Choroid plexus epithelial cell (primary cell): ENCODE measurements at regions not wholly inside any gene's neighbourhood (a gene's known extent, or its start where the extent isn't known, plus 50 kb on each side); places are given as distances from the start of the nearest gene placed in this dataset.

ENCODE experiments used
- DNase-seq: peaks from one replicate; pipeline ENCODE4 v3.0.0-alpha.2; 2010; ENCODE audit warnings: low read depth
- H3K4me3 ChIP-seq: 2 replicates; pipeline ENCODE4 v1.5.1; 2011; ENCODE audit warnings: low read depth, mild to moderate bottlenecking, control low read depth, low read length, moderate library complexity
- TF ChIP-seq, protein P1 (sequence below): conservative IDR thresholded peaks from 2 replicates; pipeline ENCODE4 v1.5.1; 2011; ENCODE audit warnings: low read depth, mild to moderate bottlenecking, control low read depth, inconsistent platforms, low read length, moderate library complexity

DNA sequence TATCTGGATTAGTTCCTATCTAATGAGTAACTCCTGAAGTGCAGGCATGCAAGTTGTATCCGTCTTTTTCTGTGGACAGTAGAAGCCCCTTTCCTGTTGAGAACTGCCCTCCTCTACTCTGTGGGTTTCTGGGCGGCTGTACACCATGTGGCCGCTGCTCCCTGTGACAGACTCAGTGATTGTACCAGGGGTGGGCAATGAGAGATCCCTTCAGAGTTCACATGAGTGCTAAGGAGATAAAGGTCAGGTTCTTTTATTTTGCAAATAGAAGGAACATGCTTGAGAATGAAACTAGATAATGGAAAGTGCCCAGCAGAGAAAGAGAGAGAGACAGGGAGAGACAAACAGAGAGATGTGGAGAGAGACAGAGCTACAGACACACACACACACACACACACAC is 76.4 kb upstream of the TAPT1 start:
- no peak overlapping the region for H3K4me3 ChIP-seq
- no peak for DNase-seq
- TF ChIP-seq, protein P1, sequence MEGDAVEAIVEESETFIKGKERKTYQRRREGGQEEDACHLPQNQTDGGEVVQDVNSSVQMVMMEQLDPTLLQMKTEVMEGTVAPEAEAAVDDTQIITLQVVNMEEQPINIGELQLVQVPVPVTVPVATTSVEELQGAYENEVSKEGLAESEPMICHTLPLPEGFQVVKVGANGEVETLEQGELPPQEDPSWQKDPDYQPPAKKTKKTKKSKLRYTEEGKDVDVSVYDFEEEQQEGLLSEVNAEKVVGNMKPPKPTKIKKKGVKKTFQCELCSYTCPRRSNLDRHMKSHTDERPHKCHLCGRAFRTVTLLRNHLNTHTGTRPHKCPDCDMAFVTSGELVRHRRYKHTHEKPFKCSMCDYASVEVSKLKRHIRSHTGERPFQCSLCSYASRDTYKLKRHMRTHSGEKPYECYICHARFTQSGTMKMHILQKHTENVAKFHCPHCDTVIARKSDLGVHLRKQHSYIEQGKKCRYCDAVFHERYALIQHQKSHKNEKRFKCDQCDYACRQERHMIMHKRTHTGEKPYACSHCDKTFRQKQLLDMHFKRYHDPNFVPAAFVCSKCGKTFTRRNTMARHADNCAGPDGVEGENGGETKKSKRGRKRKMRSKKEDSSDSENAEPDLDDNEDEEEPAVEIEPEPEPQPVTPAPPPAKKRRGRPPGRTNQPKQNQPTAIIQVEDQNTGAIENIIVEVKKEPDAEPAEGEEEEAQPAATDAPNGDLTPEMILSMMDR, result no peak

DNA sequence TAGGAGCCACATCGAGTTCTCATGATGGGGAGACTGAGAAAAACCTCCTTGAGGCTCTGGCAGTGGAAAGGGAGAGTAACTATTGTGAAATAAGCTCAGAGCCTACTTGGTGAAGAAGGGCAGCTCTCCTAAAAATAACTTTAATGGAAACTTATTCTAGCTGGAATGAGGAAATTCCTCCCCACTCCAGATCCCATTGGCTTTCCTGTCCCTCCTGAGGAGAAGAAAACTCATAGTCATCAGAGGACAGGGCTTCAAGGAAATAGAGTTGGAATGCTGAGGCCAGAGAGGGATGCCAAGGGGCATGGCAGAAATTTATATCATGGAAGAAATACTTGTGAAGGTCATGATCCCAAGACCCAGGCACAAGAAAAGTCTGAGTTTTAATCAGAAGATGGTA is 70.7 kb upstream of the TAPT1 start:
- no peak overlapping the region for H3K4me3 ChIP-seq
- DNase-seq, result no peak
- TF ChIP-seq, protein P1, result no peak

DNA sequence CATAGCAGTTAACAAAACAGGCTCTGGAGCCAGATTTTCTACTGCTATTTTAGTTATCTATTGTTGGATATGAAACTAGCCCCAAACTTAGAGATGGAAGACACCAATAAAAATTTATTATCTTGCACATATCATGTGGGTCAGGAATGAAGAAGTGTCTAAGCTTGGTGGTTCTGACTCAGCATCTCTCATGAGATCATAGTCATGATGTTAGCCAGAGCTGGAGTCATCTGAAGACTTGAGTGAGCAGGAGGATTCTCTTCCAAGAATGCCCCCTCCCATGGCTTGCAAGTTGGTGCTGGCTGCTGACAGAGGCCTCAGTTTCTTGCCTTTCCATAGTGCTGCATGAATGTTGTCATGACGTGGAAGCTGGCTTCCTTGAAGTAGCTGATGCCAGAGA is 68.2 kb upstream of the TAPT1 start:
- TF ChIP-seq, protein P1, result no peak
- DNase-seq, result peak; percentile 36
- H3K4me3 ChIP-seq, result no peak overlapping the region

DNA sequence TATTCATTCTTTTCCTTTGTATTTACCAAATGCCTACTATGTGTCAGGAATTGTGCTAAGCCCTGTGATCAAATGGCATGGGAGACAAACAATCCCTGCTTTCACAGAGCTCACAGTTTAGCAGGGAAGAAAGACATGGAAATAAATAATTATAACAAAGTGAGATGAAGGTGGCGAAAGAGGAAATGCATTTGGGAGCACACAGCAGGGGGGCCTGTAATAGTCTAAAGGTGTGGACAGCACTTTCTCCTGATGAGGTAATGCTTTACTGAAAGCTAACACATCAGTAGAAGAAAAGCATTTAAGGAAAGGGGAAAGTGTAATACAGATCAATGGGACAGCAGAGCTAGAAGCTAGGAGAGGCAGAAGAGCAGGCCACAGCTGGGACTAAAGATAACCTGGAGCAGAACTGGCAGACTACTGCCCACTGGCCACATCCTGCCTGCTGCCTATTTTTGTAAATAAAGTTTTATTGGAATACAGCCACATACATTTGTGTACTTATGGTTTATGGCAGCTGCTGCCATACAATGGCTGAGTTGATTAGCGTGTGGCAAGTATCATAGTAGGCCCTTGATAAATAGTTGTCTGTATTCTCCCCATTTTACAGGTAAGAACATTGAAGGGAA is 67.1 kb upstream of the TAPT1 start:
- TF ChIP-seq, protein P1, result no peak
- H3K4me3 ChIP-seq, result no peak overlapping the region
- no peak for DNase-seq

DNA sequence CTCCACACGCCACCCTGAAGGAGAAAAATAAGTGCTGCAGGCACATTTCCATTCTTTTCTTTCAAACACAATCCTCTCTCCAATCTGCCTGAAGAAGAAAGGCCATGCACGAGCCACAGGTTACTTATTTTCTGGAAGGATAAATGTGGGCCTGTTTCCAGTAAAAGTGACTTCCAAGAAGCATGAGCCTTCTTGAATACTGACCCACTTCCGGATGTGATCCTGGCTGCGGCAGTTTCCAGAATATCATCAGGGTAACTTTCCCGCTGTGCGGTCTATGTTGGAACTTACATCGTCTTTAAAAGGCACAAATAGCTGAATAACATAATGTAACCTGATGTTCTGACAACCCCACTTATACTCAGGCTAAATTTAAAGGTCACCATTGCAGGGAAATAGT is 66.3 kb upstream of the TAPT1 start:
- no peak for DNase-seq
- TF ChIP-seq, protein P1, result no peak
- H3K4me3 ChIP-seq, result no peak overlapping the region

DNA sequence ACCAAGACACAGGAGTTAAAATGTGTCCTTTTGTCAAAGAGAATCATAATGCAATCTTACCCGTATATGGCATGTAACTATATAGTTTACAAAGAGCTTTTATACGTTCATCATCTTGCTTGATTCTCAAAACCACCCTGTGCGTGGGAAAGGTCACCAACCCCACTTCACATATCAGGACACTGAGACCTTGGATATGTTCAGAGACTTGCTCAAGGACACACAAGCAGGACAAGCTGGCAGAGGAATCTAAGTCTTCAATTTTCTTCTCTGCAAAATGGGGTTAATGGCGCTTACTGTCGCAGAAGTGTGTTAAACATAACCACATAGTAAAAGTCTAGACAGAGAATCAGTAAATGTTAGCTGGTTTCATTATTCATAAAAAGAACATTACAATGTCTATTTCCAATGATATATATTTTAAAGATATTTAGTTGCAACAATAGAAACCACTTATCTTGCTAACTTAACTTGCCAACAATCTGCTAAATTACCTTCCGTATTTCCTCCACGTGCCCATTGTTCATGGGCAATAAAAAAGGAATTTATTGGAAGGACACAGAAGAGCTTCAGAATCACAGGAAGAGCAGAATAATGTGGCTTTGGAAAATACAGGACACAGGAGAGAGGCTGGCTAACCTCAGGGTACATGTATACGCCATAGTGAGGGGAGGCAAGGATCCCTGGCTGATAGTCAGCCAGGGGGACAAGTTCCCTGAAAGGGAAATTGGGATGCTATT is 64.6 kb upstream of the TAPT1 start:
- TF ChIP-seq, protein P1, result no peak
- no peak for DNase-seq
- H3K4me3 ChIP-seq, result no peak overlapping the region

DNA sequence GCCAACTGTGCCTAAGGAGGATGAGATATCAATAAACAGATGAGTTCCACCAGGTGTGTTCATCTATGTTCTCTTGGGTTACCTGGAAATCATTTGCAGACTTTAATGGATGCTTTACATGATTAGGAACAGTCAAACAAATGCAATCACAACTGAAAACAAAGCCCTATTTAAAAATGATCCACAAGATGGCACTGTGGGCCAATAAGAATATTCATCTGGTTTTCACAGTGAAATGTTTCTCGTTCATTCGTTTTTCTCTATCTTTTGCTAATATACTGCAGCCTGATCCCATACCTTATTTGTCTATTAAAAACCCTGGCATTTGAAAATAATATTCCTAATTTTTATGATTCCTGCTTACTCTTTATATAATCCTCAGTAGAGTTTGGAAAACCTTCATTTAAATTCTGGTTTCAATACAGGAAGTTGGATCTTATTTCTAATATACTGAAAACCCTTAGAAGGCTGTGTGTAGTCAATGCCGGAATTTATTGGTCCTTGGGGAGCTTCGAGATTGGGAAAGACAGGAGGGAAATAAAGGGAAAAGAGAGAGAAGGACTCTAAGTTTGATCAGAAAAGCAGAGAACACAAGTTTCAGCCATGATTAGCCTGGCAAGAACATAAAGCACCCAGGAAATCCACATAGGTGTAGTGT is 63.8 kb upstream of the TAPT1 start:
- peak overlapping the region; percentile 18 for H3K4me3 ChIP-seq
- DNase-seq, result peak; percentile 62
- TF ChIP-seq, protein P1, result peak; percentile 61
